Neural cell (in vitro differentiated cells): ENCODE measurements at regions not wholly inside any gene's neighbourhood (a gene's known extent, or its start where the extent isn't known, plus 50 kb on each side); places are given as distances from the start of the nearest gene placed in this dataset.

Experiments used
- H2AFZ ChIP-seq: fragments of 200-600, 300-800 bp; sonication (generic), shearing (Covaris generic); 2 replicates; pipeline ENCODE4 v1.6.0; 2014; ENCODE audit warnings: low read depth, mild to moderate bottlenecking, antibody characterized with exemption, low read length, moderate library complexity
- H3F3A ChIP-seq: fragments of 200-600 bp; shearing (Covaris generic); 2 replicates; pipeline ENCODE4 v1.6.1; 2016; ENCODE audit warnings: mild to moderate bottlenecking, moderate library complexity, mixed read lengths, antibody characterized with exemption, low read length; ENCODE audit not compliant: insufficient read depth, poor library complexity, severe bottlenecking
- H3K27ac ChIP-seq: fragments of 200-600, 300-800 bp; sonication (generic), shearing (Covaris generic); 2 replicates; pipeline ENCODE4 v1.5.1; 2014; ENCODE audit warnings: mild to moderate bottlenecking, low read length, moderate library complexity
- H3K27me3 ChIP-seq: fragments of 300-800, 200-600 bp; sonication (generic), shearing (Covaris generic); 2 replicates; pipeline ENCODE4 v1.6.0; 2014; ENCODE audit warnings: mild to moderate bottlenecking, low read depth, low read length, moderate library complexity; ENCODE audit not compliant: insufficient read depth
- H3K36me3 ChIP-seq: fragments of 300-800, 200-600 bp; sonication (generic), shearing (Covaris generic); 2 replicates; pipeline ENCODE4 v1.5.1; 2014; ENCODE audit warnings: mild to moderate bottlenecking, antibody characterized with exemption, low read length, moderate library complexity; ENCODE audit not compliant: insufficient read depth
- H3K4me2 ChIP-seq: fragments of 300-800, 200-600 bp; sonication (generic), shearing (Covaris generic); 2 replicates; pipeline ENCODE4 v1.6.0; 2014; ENCODE audit warnings: mild to moderate bottlenecking, low read length
- H3K4me3 ChIP-seq: fragments of 300-800, 200-600 bp; sonication (generic), shearing (Covaris generic); 2 replicates; pipeline ENCODE4 v1.5.1; 2014; ENCODE audit warnings: mild to moderate bottlenecking, low read length, moderate library complexity
- H3K79me2 ChIP-seq: fragments of 200-600 bp; shearing (Covaris generic); replicated peaks from 2 replicates; pipeline ENCODE4 v1.6.0; 2014; ENCODE audit warnings: mild to moderate bottlenecking, low read length, moderate library complexity; ENCODE audit not compliant: insufficient read depth
- H3K9ac ChIP-seq: fragments of 300-800, 200-600 bp; sonication (generic), shearing (Covaris generic); 2 replicates; pipeline ENCODE4 v1.6.1; 2016; ENCODE audit warnings: mild to moderate bottlenecking, low read length, mixed read lengths
- H3K9me2 ChIP-seq: fragments of 200-600 bp; shearing (Covaris generic); 2 replicates; pipeline ENCODE4 v1.6.1; 2016; ENCODE audit warnings: mild to moderate bottlenecking, low read length, mixed read lengths; ENCODE audit not compliant: insufficient read depth
- H3K9me3 ChIP-seq: fragments of 200-600, 300-800 bp; sonication (generic), shearing (Covaris generic); 2 replicates; pipeline ENCODE4 v1.6.1; 2016; ENCODE audit warnings: mild to moderate bottlenecking, mixed run types, low read length, moderate library complexity, mixed read lengths
- H4K20me1 ChIP-seq: fragments of 200-600 bp; shearing (Covaris generic); 2 replicates; pipeline ENCODE4 v1.6.1; 2016; ENCODE audit warnings: mild to moderate bottlenecking, mixed run types; ENCODE audit not compliant: insufficient read depth
- EP300 ChIP-seq: fragments of 450-650 bp; conservative IDR thresholded peaks from 2 replicates; pipeline ENCODE4 v1.6.1; 2014; ENCODE audit warnings: antibody characterized with exemption, mild to moderate bottlenecking, moderate library complexity; ENCODE audit not compliant: poor library complexity, severe bottlenecking
- EZH2 ChIP-seq: fragments of 200-600, 300-800 bp; shearing (Covaris generic), sonication (generic); IDR thresholded peaks from 2 replicates; pipeline ENCODE4 v1.6.1; 2014; ENCODE audit warnings: antibody characterized with exemption, low read length, borderline replicate concordance, mild to moderate bottlenecking; ENCODE audit not compliant: insufficient read depth, poor library complexity, severe bottlenecking
- MXI1 ChIP-seq: fragments of 450-650 bp; conservative IDR thresholded peaks from 2 replicates; pipeline ENCODE4 v1.6.1; 2014; ENCODE audit warnings: antibody characterized with exemption, mild to moderate bottlenecking; ENCODE audit not compliant: poor library complexity, severe bottlenecking
- POLR2AphosphoS5 ChIP-seq: IDR thresholded peaks from 2 replicates; pipeline ENCODE4 v1.6.1; 2012
- RAD21 ChIP-seq: fragments of 450-650 bp; conservative IDR thresholded peaks from 2 replicates; pipeline ENCODE4 v1.6.1; 2014; ENCODE audit warnings: antibody characterized with exemption, mild to moderate bottlenecking, moderate library complexity
- SMC3 ChIP-seq: fragments of 450-650 bp; conservative IDR thresholded peaks from 2 replicates; pipeline ENCODE4 v1.6.1; 2014; ENCODE audit warnings: antibody characterized with exemption, mild to moderate bottlenecking, moderate library complexity; ENCODE audit not compliant: poor library complexity
- TAF1 ChIP-seq: IDR thresholded peaks from 2 replicates; pipeline ENCODE4 v1.6.1; 2012; ENCODE audit warnings: low read depth
- TF ChIP-seq, protein P1 (sequence below): fragments of 450-650 bp; IDR thresholded peaks from 2 replicates; pipeline ENCODE4 v1.5.1; 2014; ENCODE audit warnings: antibody characterized with exemption, mild to moderate bottlenecking, moderate library complexity; ENCODE audit not compliant: poor library complexity, severe bottlenecking
- TF ChIP-seq, protein P2 (sequence below): IDR thresholded peaks from 2 replicates; pipeline ENCODE4 v1.6.1; 2012; ENCODE audit warnings: borderline replicate concordance

DNA sequence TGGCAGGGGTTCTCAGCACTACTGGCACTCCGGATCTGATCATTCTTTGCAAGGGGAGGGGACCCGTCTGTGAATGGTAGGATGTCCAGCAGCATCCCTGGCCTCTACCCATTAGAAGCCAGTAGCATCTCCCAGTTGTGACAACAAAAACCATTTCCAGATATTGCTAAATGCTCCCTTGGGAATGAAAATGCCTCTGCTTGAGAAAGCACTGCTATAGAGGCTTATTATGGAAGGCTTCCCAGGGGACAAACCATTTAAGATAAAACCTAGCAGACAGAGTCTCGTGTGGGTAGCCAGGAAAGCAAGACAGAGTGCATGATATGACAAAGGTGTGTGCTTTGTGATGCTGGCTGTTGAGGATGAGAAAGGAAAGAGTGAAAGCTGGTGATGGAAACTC, 273.7 kb downstream of the TMX3 start:
- no peak overlapping the region for H2AFZ ChIP-seq
- H3K9ac ChIP-seq: no peak overlapping the region
- H3K9me2 ChIP-seq: no peaks in the 10 kb centered on the region
- peak overlapping the region; percentile 33 for H3K27ac ChIP-seq
- TF ChIP-seq POLR2AphosphoS5: no peak
- no peak for TF ChIP-seq EP300
- no peak for TF ChIP-seq EZH2
- TF ChIP-seq RAD21: no peak
- TF ChIP-seq MXI1: no peak
- TF ChIP-seq, protein P1, sequence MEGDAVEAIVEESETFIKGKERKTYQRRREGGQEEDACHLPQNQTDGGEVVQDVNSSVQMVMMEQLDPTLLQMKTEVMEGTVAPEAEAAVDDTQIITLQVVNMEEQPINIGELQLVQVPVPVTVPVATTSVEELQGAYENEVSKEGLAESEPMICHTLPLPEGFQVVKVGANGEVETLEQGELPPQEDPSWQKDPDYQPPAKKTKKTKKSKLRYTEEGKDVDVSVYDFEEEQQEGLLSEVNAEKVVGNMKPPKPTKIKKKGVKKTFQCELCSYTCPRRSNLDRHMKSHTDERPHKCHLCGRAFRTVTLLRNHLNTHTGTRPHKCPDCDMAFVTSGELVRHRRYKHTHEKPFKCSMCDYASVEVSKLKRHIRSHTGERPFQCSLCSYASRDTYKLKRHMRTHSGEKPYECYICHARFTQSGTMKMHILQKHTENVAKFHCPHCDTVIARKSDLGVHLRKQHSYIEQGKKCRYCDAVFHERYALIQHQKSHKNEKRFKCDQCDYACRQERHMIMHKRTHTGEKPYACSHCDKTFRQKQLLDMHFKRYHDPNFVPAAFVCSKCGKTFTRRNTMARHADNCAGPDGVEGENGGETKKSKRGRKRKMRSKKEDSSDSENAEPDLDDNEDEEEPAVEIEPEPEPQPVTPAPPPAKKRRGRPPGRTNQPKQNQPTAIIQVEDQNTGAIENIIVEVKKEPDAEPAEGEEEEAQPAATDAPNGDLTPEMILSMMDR: no peak
- TF ChIP-seq, protein P2, sequence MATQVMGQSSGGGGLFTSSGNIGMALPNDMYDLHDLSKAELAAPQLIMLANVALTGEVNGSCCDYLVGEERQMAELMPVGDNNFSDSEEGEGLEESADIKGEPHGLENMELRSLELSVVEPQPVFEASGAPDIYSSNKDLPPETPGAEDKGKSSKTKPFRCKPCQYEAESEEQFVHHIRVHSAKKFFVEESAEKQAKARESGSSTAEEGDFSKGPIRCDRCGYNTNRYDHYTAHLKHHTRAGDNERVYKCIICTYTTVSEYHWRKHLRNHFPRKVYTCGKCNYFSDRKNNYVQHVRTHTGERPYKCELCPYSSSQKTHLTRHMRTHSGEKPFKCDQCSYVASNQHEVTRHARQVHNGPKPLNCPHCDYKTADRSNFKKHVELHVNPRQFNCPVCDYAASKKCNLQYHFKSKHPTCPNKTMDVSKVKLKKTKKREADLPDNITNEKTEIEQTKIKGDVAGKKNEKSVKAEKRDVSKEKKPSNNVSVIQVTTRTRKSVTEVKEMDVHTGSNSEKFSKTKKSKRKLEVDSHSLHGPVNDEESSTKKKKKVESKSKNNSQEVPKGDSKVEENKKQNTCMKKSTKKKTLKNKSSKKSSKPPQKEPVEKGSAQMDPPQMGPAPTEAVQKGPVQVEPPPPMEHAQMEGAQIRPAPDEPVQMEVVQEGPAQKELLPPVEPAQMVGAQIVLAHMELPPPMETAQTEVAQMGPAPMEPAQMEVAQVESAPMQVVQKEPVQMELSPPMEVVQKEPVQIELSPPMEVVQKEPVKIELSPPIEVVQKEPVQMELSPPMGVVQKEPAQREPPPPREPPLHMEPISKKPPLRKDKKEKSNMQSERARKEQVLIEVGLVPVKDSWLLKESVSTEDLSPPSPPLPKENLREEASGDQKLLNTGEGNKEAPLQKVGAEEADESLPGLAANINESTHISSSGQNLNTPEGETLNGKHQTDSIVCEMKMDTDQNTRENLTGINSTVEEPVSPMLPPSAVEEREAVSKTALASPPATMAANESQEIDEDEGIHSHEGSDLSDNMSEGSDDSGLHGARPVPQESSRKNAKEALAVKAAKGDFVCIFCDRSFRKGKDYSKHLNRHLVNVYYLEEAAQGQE: no peak
- no peak for TF ChIP-seq TAF1
- TF ChIP-seq SMC3: no peak
- H3F3A ChIP-seq: no peaks in the 10 kb centered on the region
- no peaks in the 10 kb centered on the region for H3K27me3 ChIP-seq
- H3K79me2 ChIP-seq: no peaks in the 10 kb centered on the region
- H3K9me3 ChIP-seq: no peaks in the 10 kb centered on the region
- no peaks in the 10 kb centered on the region for H3K36me3 ChIP-seq
- no peak overlapping the region for H3K4me3 ChIP-seq
- H3K4me2 ChIP-seq: no peak overlapping the region
- H4K20me1 ChIP-seq: no peaks in the 10 kb centered on the region

DNA sequence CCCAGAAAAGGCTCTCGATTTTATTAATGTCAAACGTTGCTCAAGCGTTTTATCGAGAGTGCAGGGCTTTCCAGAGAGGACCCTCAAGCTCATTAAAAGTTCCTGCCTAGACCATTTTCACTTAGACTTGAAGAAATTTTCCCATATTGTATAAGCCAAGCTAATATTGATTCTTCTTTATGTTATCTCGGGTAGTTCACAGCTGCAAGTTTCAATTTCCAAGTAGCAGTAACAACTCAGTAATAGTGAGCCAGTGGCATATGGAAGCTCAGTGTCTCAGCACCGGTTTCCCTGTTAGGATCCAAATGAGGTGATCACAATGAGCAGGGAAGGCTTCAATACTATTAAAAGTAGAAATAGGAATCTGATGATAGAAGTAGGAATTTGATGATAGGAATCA, 274.5 kb downstream of the TMX3 start:
- H3K4me2 ChIP-seq: no peak overlapping the region
- no peaks in the 10 kb centered on the region for H3K27me3 ChIP-seq
- no peaks in the 10 kb centered on the region for H3K9me2 ChIP-seq
- no peaks in the 10 kb centered on the region for H3K9me3 ChIP-seq
- H4K20me1 ChIP-seq: no peaks in the 10 kb centered on the region
- no peak for TF ChIP-seq MXI1
- TF ChIP-seq, protein P2: peak; percentile 47
- no peak overlapping the region for H3K4me3 ChIP-seq
- no peaks in the 10 kb centered on the region for H3K36me3 ChIP-seq
- H3K27ac ChIP-seq: peak overlapping the region; percentile 6
- no peaks in the 10 kb centered on the region for H3K79me2 ChIP-seq
- no peak overlapping the region for H2AFZ ChIP-seq
- no peaks in the 10 kb centered on the region for H3F3A ChIP-seq
- no peak overlapping the region for H3K9ac ChIP-seq
